Islet of Langerhans (tissue), 1 donor: ENCODE measurements at regions not wholly inside any gene's neighbourhood (a gene's known extent, or its start where the extent isn't known, plus 50 kb on each side); places are given as distances from the start of the nearest gene placed in this dataset.

Experiments used
- FAIRE-seq: peaks from one replicate; lab custom pipeline; 2011; peaks lifted over from hg19 to GRCh38; lab: Jason Lieb, UNC

- FAIRE-seq = no peak
These were observed 133.1 kb downstream of the IQUB start for GRCh38 chr7:123401295-123401694.

DNA sequence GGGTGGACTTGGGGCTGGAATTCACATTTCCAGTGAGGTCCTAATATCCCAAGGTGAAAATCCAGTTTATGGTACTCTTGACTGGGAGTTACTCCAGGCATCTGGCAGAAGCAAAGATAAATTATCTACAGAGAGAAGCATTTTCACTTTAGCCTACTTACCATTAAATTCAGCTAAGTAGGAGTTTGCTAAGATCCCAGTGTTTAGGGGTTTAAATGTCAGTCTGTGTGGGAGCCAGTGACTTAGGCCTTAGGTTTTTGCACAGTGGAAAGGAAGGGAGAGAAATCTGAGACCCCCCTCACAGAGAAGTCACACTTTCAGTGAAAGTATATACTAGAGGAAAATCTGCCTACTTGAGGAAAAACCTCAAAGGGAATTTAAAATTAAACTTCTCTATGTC is 134.2 kb downstream of the IQUB start:
- FAIRE-seq = no peak

GRCh38 chr7:123398921-123399320 is 135.5 kb downstream of the IQUB start:
- FAIRE-seq = no peak

DNA sequence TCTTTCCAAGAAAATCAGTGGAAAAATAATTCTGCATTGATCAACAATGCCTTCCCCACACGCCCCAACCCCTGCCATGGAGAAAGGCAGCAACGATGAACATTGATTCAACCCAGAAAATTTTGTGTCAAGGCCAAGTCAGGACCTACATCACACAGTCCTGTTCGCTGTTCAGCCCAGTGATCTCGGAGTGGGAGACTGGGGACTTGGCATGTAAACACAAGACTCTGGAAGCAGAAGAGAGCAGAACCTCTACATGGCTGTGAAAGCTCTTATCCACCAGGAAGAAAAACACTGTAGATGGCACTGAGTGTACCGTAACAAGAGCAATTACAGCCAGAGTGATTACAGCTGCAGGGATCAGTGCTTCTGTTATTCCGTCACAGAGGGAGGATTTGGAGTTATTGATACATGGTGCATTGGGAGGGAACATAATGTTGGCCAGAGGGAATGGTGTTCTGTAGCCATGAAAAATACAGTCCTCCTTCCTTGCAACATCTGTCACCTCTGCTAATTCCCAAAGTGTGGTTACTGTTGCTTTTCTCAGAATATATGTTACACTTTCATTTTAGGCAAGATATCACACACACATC is 136.6 kb downstream of the IQUB start:
- no peak for FAIRE-seq

GRCh38 chr7:123393623-123394022 is 140.8 kb downstream of the IQUB start:
- no peak for FAIRE-seq

GRCh38 chr7:123372368-123372767 is 162.0 kb downstream of the IQUB start:
- FAIRE-seq = no peak

DNA sequence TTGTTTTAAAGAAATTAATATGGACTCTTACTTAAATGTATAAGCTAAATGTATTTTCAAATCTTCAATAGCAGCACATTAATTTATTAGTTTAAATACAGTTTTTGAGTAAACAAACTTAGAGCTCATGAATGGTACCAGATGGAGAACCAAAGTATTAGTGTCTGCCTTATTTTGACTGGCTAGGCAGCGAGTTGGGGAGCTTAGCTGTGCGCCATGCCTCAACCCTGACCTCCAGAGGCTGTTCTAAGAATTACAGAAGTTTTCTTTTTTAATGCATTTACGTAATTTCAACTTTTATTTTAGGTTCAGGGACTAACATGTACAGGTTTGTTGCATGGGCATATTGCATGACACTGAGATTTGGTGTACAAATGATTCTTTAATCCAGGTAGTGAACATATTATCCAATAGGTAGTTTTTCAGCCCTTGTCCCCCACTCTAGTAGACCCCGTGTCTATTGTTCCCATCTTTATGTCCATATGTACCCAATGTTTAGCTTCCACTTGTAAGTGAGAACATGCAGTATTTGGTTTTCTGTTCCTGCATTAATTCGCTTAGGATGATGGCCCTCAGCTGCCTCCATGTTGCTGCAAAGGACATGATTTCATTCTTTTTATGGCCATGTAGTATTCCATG is 166.8 kb downstream of the IQUB start:
- FAIRE-seq = peak; percentile 45

DNA sequence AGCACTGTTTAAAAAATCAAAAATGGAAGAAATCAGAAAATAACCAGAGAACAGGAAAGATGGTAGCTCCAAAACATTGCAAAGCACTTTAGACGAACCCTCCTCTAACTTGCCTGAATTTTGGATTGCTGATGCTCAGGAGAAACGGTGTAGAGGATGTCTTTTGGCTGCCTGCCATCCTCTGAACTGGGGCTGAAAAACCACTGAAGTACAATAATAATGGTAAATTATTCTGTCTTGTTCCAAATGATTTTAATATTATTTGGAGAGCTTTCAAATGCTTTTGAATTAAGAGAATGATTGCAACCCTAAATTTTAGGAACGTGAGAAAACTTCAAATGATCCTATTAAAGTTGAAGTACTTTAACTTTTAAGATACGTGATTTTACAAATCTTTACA is 167.3 kb upstream of the SLC13A1 start:
- no peak for FAIRE-seq

DNA sequence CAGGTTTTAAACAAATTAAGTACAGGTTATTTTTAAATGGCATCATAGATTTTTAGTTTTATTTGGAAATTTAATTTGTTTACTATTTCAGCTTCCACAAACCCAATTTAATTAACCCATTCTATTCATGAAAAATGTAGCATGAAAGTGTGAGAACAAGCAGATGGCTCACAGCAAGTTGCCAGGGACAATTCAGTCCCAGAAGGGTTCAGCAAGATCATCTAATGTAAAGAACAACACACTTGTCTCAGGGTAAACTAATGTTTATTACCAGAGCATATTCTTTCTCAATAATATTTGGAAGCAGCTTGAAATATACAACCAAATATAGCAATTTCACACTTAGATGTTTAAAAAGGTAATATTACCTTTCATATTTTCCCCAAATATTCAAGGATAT is 166.9 kb upstream of the SLC13A1 start:
- no peak for FAIRE-seq

GRCh38 chr7:123360631-123361030 is 160.9 kb upstream of the SLC13A1 start:
- no peak for FAIRE-seq

DNA sequence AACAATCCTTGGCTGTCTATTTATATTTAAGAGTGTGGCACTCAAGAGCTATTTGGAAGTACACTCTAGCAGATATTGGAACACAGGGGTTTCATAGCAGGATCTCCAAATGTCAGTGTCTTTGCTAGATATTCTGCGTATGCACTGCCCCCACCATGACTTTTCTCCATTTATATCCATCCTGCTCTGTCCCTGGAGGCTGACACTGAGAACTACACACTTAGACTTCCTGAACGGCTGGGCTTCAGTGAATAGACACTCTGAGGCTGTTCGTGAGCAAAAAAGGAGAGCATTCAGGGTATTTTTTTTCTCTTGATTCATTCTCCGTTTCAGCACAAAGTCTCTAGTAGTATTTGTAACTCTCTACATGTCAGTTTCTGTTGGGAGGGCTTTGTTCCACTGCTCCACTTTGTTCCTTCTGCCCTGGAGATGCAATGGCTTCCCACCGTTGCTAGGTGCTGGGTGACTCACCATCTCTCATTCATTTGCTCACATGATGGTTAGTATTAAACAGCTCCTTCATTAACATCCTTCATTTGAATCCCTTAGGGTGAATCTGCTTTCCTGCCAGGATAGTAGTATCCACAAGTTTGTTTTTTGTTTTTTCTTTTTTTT is 155.9 kb upstream of the SLC13A1 start:
- no peak for FAIRE-seq

DNA sequence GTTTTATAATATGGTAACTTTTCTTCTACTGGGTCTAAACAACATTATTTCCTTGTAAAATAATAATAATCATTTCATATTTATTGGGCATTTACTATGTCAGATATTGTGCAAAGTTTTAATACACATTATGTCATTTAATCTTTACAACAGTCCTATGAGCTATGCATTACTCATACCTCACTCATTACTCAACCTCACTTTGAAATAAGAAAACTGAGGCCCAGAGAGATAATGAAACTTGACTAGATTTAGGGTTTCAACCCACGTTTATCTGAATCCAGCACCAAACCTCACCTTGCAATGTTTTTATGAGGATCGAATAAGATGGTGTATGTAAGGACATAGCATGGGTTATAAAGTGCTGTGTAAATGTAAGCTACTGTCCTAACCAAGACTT is 153.2 kb upstream of the SLC13A1 start:
- FAIRE-seq = no peak

GRCh38 chr7:123351516-123352505 is 152.0 kb upstream of the SLC13A1 start:
- no peak for FAIRE-seq

DNA sequence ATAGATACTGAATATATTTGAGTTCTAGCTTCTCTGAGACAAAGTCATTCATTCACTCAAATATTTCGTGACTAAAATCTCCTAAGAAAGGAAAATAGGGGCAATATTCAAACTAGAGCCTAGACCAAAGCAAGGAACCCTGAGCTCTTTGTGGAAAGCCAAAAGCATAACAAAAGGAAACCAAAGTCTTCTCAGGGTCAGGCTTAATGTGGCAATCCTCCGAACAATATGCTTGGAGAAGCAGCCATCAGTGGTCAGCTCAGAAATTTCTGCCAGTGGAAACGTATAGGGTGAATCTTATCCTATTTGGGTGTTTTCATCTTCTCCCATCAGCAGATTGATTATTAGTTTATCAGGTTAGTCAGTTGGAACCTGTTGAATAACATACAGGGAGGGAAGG is 151.3 kb upstream of the SLC13A1 start:
- no peak for FAIRE-seq

GRCh38 chr7:123348690-123349089 is 148.9 kb upstream of the SLC13A1 start:
- no peak for FAIRE-seq

GRCh38 chr7:123346766-123347165 is 147.0 kb upstream of the SLC13A1 start:
- FAIRE-seq = no peak

DNA sequence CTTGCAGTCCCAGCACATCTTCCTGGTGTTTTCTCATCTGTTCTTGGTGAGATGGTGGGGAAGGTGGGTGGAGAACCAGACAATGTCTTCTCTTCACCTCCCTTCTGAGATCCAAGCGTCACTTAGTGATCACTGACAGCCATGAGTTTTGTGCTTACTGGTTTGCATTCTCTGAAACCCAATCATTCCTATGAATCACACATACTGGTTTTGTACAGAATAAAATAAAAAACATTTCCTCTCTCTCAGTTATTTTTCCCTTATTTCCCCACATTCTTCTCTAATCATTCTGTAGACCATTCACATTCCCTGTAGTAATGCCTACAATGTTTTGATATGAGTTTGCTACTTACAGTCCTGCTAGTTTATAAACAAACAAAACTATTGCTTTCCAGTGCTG is 143.8 kb upstream of the SLC13A1 start:
- FAIRE-seq = no peak

- no peak for FAIRE-seq
These were observed 141.3 kb upstream of the SLC13A1 start for GRCh38 chr7:123341102-123341501.

GRCh38 chr7:123338688-123339087 is 138.9 kb upstream of the SLC13A1 start:
- FAIRE-seq = no peak

DNA sequence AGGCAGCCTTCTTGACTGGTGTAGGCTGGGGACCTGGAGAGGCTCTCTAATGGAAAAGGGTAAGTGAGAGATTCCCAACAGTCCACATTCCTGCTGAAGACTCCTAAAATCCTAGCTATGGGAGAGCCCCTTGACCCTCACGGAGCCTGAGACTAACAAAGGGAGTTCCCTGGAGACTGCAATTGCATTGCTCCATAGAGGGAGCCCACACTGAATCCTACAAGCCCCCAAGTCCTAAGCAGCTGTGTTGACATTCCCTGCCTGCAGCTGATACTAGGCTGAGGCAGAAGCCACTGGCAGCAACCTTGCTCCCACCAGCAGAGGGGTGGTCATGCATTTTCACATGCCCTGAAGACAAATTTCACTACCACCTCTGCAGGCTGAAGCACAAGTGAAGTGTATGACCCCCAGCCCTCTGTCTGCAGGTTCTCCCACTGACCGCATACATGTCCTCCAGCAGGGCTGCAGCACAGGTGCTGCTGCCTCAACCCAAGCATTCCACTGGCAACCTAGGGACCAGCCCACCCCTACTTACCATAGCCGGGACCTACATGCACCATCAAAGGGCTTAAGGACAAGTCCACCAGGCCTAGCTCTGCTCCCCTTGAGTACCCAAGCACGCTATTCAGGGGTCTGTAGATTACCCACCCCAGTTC is 130.3 kb upstream of the SLC13A1 start:
- FAIRE-seq = no peak

DNA sequence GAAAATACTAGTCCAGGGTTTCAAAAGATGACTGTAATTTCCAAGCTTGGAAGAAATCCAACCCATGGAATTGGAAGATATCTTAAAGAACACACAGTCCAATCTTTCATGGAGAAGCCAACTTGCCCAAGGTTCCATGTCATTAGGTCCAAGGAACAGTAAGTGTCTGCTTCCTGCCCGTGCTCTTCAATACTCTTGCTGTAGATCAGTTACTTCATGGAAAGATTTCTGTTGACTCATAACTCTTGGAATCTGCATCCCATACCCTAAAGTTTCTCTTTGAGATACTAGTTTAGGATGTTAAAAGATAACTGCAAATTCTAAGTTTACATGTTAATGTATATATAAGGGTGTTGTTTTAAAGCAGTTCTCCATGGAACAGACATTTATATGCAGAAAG is 127.9 kb upstream of the SLC13A1 start:
- FAIRE-seq = no peak

- no peak for FAIRE-seq
These were observed 124.5 kb upstream of the SLC13A1 start for GRCh38 chr7:123324283-123324682.
